ENCODE measurements at regions not wholly inside any gene's neighbourhood (a gene's known extent, or its start where the extent isn't known, plus 50 kb on each side); places are given as distances from the start of the nearest gene placed in this dataset.

- Histone ChIP-seq H3K9ac (ENCODE audit: insufficient read length) (no peak overlapping the region), H3K9me3 (ENCODE audit: low read depth, low read length) (no peaks in the 10 kb centered on the region), H3K27ac (no peak overlapping the region), H3K36me3 (ENCODE audit: insufficient read depth, low read length) (no peaks in the 10 kb centered on the region), H3K4me3 (no peak overlapping the region)
- TF ChIP-seq EZH2 (IDR thresholded peaks at IDR 0.05): no peak
- no peak for TF ChIP-seq POLR2AphosphoS5 (IDR thresholded peaks at IDR 0.05; ENCODE audit: borderline replicate concordance, low read depth, low read length)
- no peak for DNase-seq (ENCODE audit: low read depth, low spot score)
Observed at GRCh38 chr6:164534070-164534766, 775.2 kb downstream of the C6orf118 start.

GRCh38 chr6:164533045-164533362 lies 776.4 kb downstream of the C6orf118 start:
- no peak overlapping the region for H3K9ac ChIP-seq (ENCODE audit: insufficient read length)
- TF ChIP-seq POLR2AphosphoS5 (IDR thresholded peaks at IDR 0.05; ENCODE audit: borderline replicate concordance, low read depth, low read length): no peak
- no peak for TF ChIP-seq EZH2 (IDR thresholded peaks at IDR 0.05)
- TF ChIP-seq FOXP2 (optimal IDR thresholded peaks at IDR 0.05; ENCODE audit: control extremely low read depth, extremely low read length, insufficient read depth): no peak
- H3K27ac ChIP-seq: no peak overlapping the region
- no peak overlapping the region for H3K4me3 ChIP-seq
- no peaks in the 10 kb centered on the region for H3K36me3 ChIP-seq (ENCODE audit: insufficient read depth, low read length)
- no peak for DNase-seq (ENCODE audit: low read depth, low spot score)
- H3K9me3 ChIP-seq (ENCODE audit: low read depth, low read length): no peaks in the 10 kb centered on the region

GRCh38 chr6:164532198-164533044 lies 777.0 kb downstream of the C6orf118 start:
- H3K27ac ChIP-seq: no peak overlapping the region
- no peak for DNase-seq (ENCODE audit: low read depth, low spot score)
- no peak overlapping the region for H3K9ac ChIP-seq (ENCODE audit: insufficient read length)
- H3K4me3 ChIP-seq: no peak overlapping the region
- no peaks in the 10 kb centered on the region for H3K9me3 ChIP-seq (ENCODE audit: low read depth, low read length)
- no peaks in the 10 kb centered on the region for H3K36me3 ChIP-seq (ENCODE audit: insufficient read depth, low read length)
- TF ChIP-seq EZH2 (IDR thresholded peaks at IDR 0.05) (no peak), FOXP2 (optimal IDR thresholded peaks at IDR 0.05; ENCODE audit: control extremely low read depth, extremely low read length, insufficient read depth) (no peak), POLR2AphosphoS5 (IDR thresholded peaks at IDR 0.05; ENCODE audit: borderline replicate concordance, low read depth, low read length) (no peak)

- TF ChIP-seq EZH2 (IDR thresholded peaks at IDR 0.05) (no peak), FOXP2 (optimal IDR thresholded peaks at IDR 0.05; ENCODE audit: control extremely low read depth, extremely low read length, insufficient read depth) (no peak), POLR2AphosphoS5 (IDR thresholded peaks at IDR 0.05; ENCODE audit: borderline replicate concordance, low read depth, low read length) (no peak)
- no peaks in the 10 kb centered on the region for H3K36me3 ChIP-seq (ENCODE audit: insufficient read depth, low read length)
- H3K9ac ChIP-seq (ENCODE audit: insufficient read length): no peak overlapping the region
- H3K27ac ChIP-seq: no peak overlapping the region
- no peaks in the 10 kb centered on the region for H3K9me3 ChIP-seq (ENCODE audit: low read depth, low read length)
- DNase-seq (ENCODE audit: low read depth, low spot score): no peak
- H3K4me3 ChIP-seq: no peak overlapping the region
Observed at GRCh38 chr6:164531736-164532135, 777.7 kb downstream of the C6orf118 start.

GRCh38 chr6:164528539-164528938 lies 780.9 kb downstream of the C6orf118 start:
- no peak for DNase-seq (ENCODE audit: low read depth, low spot score)
- Histone ChIP-seq H3K27ac (no peak overlapping the region), H3K36me3 (ENCODE audit: insufficient read depth, low read length) (no peaks in the 10 kb centered on the region), H3K9me3 (ENCODE audit: low read depth, low read length) (no peaks in the 10 kb centered on the region), H3K9ac (ENCODE audit: insufficient read length) (no peak overlapping the region), H3K4me3 (no peak overlapping the region)
- no peak for TF ChIP-seq POLR2AphosphoS5 (IDR thresholded peaks at IDR 0.05; ENCODE audit: borderline replicate concordance, low read depth, low read length)
- TF ChIP-seq EZH2 (IDR thresholded peaks at IDR 0.05): no peak
- no peak for TF ChIP-seq FOXP2 (optimal IDR thresholded peaks at IDR 0.05; ENCODE audit: control extremely low read depth, extremely low read length, insufficient read depth)

- H3K27ac ChIP-seq: no peak overlapping the region
- no peak overlapping the region for H3K9ac ChIP-seq (ENCODE audit: insufficient read length)
- TF ChIP-seq POLR2AphosphoS5 (IDR thresholded peaks at IDR 0.05; ENCODE audit: borderline replicate concordance, low read depth, low read length) (no peak), FOXP2 (optimal IDR thresholded peaks at IDR 0.05; ENCODE audit: control extremely low read depth, extremely low read length, insufficient read depth) (no peak), EZH2 (IDR thresholded peaks at IDR 0.05) (no peak)
- no peak overlapping the region for H3K4me3 ChIP-seq
- no peaks in the 10 kb centered on the region for H3K36me3 ChIP-seq (ENCODE audit: insufficient read depth, low read length)
- DNase-seq (ENCODE audit: low read depth, low spot score): no peak
- H3K9me3 ChIP-seq (ENCODE audit: low read depth, low read length): no peaks in the 10 kb centered on the region
Observed at GRCh38 chr6:164523087-164523654, 786.2 kb downstream of the C6orf118 start.

GRCh38 chr6:164520916-164521315 lies 788.5 kb downstream of the C6orf118 start:
- TF ChIP-seq POLR2AphosphoS5 (IDR thresholded peaks at IDR 0.05; ENCODE audit: borderline replicate concordance, low read depth, low read length) (no peak), EZH2 (IDR thresholded peaks at IDR 0.05) (no peak), FOXP2 (optimal IDR thresholded peaks at IDR 0.05; ENCODE audit: control extremely low read depth, extremely low read length, insufficient read depth) (no peak)
- DNase-seq (ENCODE audit: low read depth, low spot score): no peak
- Histone ChIP-seq H3K9ac (ENCODE audit: insufficient read length) (no peak overlapping the region), H3K4me3 (no peak overlapping the region), H3K27ac (no peak overlapping the region), H3K36me3 (ENCODE audit: insufficient read depth, low read length) (no peaks in the 10 kb centered on the region), H3K9me3 (ENCODE audit: low read depth, low read length) (no peaks in the 10 kb centered on the region)

GRCh38 chr6:164507206-164507940 lies 802.0 kb downstream of the C6orf118 start:
- no peaks in the 10 kb centered on the region for H3K9me3 ChIP-seq (ENCODE audit: low read depth, low read length)
- H3K36me3 ChIP-seq (ENCODE audit: insufficient read depth, low read length): no peaks in the 10 kb centered on the region
- H3K27ac ChIP-seq: no peak overlapping the region
- TF ChIP-seq EZH2 (IDR thresholded peaks at IDR 0.05) (no peak), FOXP2 (optimal IDR thresholded peaks at IDR 0.05; ENCODE audit: control extremely low read depth, extremely low read length, insufficient read depth) (no peak), POLR2AphosphoS5 (IDR thresholded peaks at IDR 0.05; ENCODE audit: borderline replicate concordance, low read depth, low read length) (no peak)
- DNase-seq (ENCODE audit: low read depth, low spot score): no peak
- H3K9ac ChIP-seq (ENCODE audit: insufficient read length): no peak overlapping the region
- H3K4me3 ChIP-seq: no peak overlapping the region
